ENCODE measurements at regions not wholly inside any gene's neighbourhood (a gene's known extent, or its start where the extent isn't known, plus 50 kb on each side); places are given as distances from the start of the nearest gene placed in this dataset.

DNA sequence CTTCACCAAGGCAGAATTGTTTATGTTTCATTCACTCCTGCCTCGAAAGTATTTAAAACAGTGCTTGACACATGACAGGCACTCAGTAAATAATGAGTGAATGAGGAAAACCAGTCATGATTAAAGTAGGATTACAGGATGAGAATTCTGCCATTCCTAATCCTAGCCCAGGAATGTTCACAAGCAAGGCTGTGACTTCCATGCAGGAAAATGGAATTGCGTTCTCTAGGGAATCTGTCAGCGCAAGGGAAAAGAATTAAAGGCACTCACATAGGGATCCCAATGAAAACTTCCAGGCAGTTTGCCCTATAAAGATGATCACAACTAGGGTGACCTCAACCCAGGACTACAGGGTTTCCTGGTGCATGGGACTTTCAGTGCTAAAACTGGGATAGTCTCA, 143.4 kb downstream of the CYSLTR2 start:
- no peaks in the 10 kb centered on the region for H3K4me1 ChIP-seq (ENCODE audit: insufficient read depth)
- no peaks in the 10 kb centered on the region for H3K36me3 ChIP-seq
- 46 to 61% (median 47%) methylated on average over 3 of the region's 3 CpGs for WGBS, 3 donors
- no peaks in the 10 kb centered on the region for H3K27me3 ChIP-seq
- no peak overlapping the region for H3K4me3 ChIP-seq
- no peaks in the 10 kb centered on the region for H3K9me3 ChIP-seq
- H3K27ac ChIP-seq: no peak overlapping the region
- no peak for DNase-seq
- intact Hi-C loops (cut with DNase I): no loop called here
- TF ChIP-seq EP300 (IDR thresholded peaks at IDR 0.05) (no peak), POLR2A (IDR thresholded peaks at IDR 0.05) (no peak)
- TF ChIP-seq, protein P1, sequence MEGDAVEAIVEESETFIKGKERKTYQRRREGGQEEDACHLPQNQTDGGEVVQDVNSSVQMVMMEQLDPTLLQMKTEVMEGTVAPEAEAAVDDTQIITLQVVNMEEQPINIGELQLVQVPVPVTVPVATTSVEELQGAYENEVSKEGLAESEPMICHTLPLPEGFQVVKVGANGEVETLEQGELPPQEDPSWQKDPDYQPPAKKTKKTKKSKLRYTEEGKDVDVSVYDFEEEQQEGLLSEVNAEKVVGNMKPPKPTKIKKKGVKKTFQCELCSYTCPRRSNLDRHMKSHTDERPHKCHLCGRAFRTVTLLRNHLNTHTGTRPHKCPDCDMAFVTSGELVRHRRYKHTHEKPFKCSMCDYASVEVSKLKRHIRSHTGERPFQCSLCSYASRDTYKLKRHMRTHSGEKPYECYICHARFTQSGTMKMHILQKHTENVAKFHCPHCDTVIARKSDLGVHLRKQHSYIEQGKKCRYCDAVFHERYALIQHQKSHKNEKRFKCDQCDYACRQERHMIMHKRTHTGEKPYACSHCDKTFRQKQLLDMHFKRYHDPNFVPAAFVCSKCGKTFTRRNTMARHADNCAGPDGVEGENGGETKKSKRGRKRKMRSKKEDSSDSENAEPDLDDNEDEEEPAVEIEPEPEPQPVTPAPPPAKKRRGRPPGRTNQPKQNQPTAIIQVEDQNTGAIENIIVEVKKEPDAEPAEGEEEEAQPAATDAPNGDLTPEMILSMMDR (IDR thresholded peaks at IDR 0.05): no peak

DNA sequence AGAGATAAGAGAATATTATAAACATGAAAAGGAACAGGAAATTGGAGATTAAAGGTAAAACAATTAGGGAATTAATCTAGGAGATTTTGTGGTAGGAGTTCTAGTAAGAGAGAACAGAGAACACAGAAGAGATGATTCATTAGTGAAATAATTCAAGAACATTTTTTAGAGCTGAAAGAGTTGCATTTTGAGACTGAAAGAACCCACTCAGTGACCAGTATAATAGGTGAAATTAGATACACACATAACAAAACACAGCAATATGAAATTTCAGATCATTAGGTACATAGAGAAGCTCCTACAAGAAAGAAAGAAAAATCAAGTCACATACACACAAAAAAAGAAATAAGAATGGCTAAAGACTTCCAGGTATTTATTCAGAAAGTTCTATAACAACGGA, 144.0 kb downstream of the CYSLTR2 start:
- DNase-seq: no peak
- no peaks in the 10 kb centered on the region for H3K36me3 ChIP-seq
- no peak overlapping the region for H3K4me3 ChIP-seq
- TF ChIP-seq EP300 (IDR thresholded peaks at IDR 0.05) (no peak), POLR2A (IDR thresholded peaks at IDR 0.05) (no peak)
- TF ChIP-seq, protein P1 (IDR thresholded peaks at IDR 0.05): no peak
- H3K4me1 ChIP-seq (ENCODE audit: insufficient read depth): no peaks in the 10 kb centered on the region
- WGBS, 3 donors: 90 to 95% (median 92%) methylated on average over 1 of the region's 1 CpG
- no peaks in the 10 kb centered on the region for H3K27me3 ChIP-seq
- no peaks in the 10 kb centered on the region for H3K9me3 ChIP-seq
- H3K27ac ChIP-seq: no peak overlapping the region
- intact Hi-C loops (cut with DNase I): no loop called here

GRCh38 chr13:48798180-48798579, 144.5 kb downstream of the CYSLTR2 start:
- H3K36me3 ChIP-seq: no peaks in the 10 kb centered on the region
- H3K9me3 ChIP-seq: no peaks in the 10 kb centered on the region
- DNase-seq: no peak
- intact Hi-C loops (cut with DNase I): no loop called here
- no peaks in the 10 kb centered on the region for H3K27me3 ChIP-seq
- TF ChIP-seq, protein P1 (IDR thresholded peaks at IDR 0.05): no peak
- TF ChIP-seq POLR2A (IDR thresholded peaks at IDR 0.05) (no peak), EP300 (IDR thresholded peaks at IDR 0.05) (no peak)
- H3K27ac ChIP-seq: no peak overlapping the region
- no peaks in the 10 kb centered on the region for H3K4me1 ChIP-seq (ENCODE audit: insufficient read depth)
- H3K4me3 ChIP-seq: no peak overlapping the region
- WGBS, 3 donors: 80 to 82% (median 82%) methylated on average over 2 of the region's 2 CpGs

- 68 to 74% (median 69%) methylated on average over 3 of the region's 3 CpGs for whole genome bisulfite sequencing, 3 donors
- no peaks in the 10 kb centered on the region for H3K4me1 ChIP-seq (ENCODE audit: insufficient read depth)
- H3K36me3 ChIP-seq: no peaks in the 10 kb centered on the region
- TF ChIP-seq, protein P1 (IDR thresholded peaks at IDR 0.05): no peak
- TF ChIP-seq POLR2A (IDR thresholded peaks at IDR 0.05) (no peak), EP300 (IDR thresholded peaks at IDR 0.05) (no peak)
- no peak overlapping the region for H3K4me3 ChIP-seq
- no peaks in the 10 kb centered on the region for H3K9me3 ChIP-seq
- H3K27me3 ChIP-seq: no peaks in the 10 kb centered on the region
- no peak for DNase-seq
- intact Hi-C loops (cut with DNase I): no loop called here
- no peak overlapping the region for H3K27ac ChIP-seq
These were observed 147.5 kb downstream of the CYSLTR2 start for GRCh38 chr13:48801255-48801654.

All from ovary (tissue), 7 donors.